ENCODE measurements at regions not wholly inside any gene's neighbourhood (a gene's known extent, or its start where the extent isn't known, plus 50 kb on each side); places are given as distances from the start of the nearest gene placed in this dataset.

DNA sequence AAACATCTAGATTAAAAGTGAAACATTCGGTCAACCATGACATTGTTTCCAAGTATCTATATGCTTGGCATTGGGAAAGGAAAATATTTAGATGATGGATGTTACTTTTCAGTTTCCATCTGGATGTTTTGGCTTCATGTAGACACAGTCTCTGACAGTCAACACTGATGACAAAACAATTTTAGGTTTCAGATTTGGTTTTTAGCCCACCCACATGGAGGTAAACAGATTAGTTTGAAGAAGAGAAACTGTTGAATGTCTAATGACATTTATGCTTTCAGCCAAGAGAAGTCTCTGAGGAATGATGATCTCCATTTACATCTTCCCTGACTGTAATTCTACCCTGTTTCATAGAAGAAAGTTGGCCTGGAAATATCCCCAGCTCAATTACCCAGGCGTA lies 379.1 kb downstream of the SLITRK6 start:
- TF ChIP-seq POLR2A (IDR thresholded peaks at IDR 0.05), result no peak
- TF ChIP-seq, protein P1, sequence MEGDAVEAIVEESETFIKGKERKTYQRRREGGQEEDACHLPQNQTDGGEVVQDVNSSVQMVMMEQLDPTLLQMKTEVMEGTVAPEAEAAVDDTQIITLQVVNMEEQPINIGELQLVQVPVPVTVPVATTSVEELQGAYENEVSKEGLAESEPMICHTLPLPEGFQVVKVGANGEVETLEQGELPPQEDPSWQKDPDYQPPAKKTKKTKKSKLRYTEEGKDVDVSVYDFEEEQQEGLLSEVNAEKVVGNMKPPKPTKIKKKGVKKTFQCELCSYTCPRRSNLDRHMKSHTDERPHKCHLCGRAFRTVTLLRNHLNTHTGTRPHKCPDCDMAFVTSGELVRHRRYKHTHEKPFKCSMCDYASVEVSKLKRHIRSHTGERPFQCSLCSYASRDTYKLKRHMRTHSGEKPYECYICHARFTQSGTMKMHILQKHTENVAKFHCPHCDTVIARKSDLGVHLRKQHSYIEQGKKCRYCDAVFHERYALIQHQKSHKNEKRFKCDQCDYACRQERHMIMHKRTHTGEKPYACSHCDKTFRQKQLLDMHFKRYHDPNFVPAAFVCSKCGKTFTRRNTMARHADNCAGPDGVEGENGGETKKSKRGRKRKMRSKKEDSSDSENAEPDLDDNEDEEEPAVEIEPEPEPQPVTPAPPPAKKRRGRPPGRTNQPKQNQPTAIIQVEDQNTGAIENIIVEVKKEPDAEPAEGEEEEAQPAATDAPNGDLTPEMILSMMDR (IDR thresholded peaks at IDR 0.05), result no peak
- no peak for TF ChIP-seq POLR2AphosphoS5 (IDR thresholded peaks at IDR 0.05)
